ENCODE measurements at regions not wholly inside any gene's neighbourhood (a gene's known extent, or its start where the extent isn't known, plus 50 kb on each side); places are given as distances from the start of the nearest gene placed in this dataset.

GRCh38 chrX:39771089-39771488 is 326.7 kb downstream of the BCOR start:
- TF ChIP-seq, protein P1, sequence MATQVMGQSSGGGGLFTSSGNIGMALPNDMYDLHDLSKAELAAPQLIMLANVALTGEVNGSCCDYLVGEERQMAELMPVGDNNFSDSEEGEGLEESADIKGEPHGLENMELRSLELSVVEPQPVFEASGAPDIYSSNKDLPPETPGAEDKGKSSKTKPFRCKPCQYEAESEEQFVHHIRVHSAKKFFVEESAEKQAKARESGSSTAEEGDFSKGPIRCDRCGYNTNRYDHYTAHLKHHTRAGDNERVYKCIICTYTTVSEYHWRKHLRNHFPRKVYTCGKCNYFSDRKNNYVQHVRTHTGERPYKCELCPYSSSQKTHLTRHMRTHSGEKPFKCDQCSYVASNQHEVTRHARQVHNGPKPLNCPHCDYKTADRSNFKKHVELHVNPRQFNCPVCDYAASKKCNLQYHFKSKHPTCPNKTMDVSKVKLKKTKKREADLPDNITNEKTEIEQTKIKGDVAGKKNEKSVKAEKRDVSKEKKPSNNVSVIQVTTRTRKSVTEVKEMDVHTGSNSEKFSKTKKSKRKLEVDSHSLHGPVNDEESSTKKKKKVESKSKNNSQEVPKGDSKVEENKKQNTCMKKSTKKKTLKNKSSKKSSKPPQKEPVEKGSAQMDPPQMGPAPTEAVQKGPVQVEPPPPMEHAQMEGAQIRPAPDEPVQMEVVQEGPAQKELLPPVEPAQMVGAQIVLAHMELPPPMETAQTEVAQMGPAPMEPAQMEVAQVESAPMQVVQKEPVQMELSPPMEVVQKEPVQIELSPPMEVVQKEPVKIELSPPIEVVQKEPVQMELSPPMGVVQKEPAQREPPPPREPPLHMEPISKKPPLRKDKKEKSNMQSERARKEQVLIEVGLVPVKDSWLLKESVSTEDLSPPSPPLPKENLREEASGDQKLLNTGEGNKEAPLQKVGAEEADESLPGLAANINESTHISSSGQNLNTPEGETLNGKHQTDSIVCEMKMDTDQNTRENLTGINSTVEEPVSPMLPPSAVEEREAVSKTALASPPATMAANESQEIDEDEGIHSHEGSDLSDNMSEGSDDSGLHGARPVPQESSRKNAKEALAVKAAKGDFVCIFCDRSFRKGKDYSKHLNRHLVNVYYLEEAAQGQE (IDR thresholded peaks at IDR 0.05; ENCODE audit: low read depth): no peak
- TF ChIP-seq YY1 (IDR thresholded peaks at IDR 0.05; ENCODE audit: low read depth): no peak
- no peak for TF ChIP-seq NFIC (IDR thresholded peaks at IDR 0.05)
- no peak for TF ChIP-seq ZBTB7A (IDR thresholded peaks at IDR 0.05; ENCODE audit: low read depth)
- TF ChIP-seq, protein P2, sequence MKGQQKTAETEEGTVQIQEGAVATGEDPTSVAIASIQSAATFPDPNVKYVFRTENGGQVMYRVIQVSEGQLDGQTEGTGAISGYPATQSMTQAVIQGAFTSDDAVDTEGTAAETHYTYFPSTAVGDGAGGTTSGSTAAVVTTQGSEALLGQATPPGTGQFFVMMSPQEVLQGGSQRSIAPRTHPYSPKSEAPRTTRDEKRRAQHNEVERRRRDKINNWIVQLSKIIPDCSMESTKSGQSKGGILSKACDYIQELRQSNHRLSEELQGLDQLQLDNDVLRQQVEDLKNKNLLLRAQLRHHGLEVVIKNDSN (IDR thresholded peaks at IDR 0.05): no peak
- TF ChIP-seq EP300 (IDR thresholded peaks at IDR 0.05; ENCODE audit: borderline replicate concordance): no peak

All from Ishikawa (cell line).